Small intestine (tissue), 7 donors: ENCODE measurements at regions not wholly inside any gene's neighbourhood (a gene's known extent, or its start where the extent isn't known, plus 50 kb on each side); places are given as distances from the start of the nearest gene placed in this dataset.
"Not testable (repeated sequence)": the region's sequence is repeated elsewhere in the genome, so short reads cannot be mapped to it uniquely, and the experiment has no call there.

ENCODE experiments used
- DNase-seq, 2 donors: peaks; one replicate each; pipeline versions ENCODE4 v3.0.0 to v3.0.0-alpha.2; 2013
- FAIRE-seq: peaks from 2 replicates; lab custom pipeline; 2012; peaks lifted over from hg19 to GRCh38; lab: Jason Lieb, UNC
- H3K27ac ChIP-seq, 3 donors: one replicate each; pipeline ENCODE4 v1.5.1; 2013; ENCODE audit warnings: low read length in 2 of 3, mild to moderate bottlenecking in 2 of 3, control low read depth in 1 of 3, inconsistent platforms in 1 of 3, low read depth in 1 of 3, moderate library complexity in 1 of 3
- H3K27me3 ChIP-seq, 3 donors: one replicate each; pipeline ENCODE4 v1.6.1; 2013; ENCODE audit warnings: low read length in 3 of 3, inconsistent platforms in 1 of 3; ENCODE audit not compliant: control insufficient read depth in 3 of 3, insufficient read depth in 3 of 3
- H3K36me3 ChIP-seq, 3 donors: one replicate each; pipeline ENCODE4 v1.6.1; 2013; ENCODE audit warnings: low read length in 3 of 3, inconsistent platforms in 1 of 3, low read depth in 1 of 3, mild to moderate bottlenecking in 1 of 3, moderate library complexity in 1 of 3; ENCODE audit not compliant: control insufficient read depth in 3 of 3, insufficient read depth in 2 of 3
- H3K4me1 ChIP-seq, 3 donors: one replicate each; pipeline ENCODE4 v1.6.1; 2013; ENCODE audit warnings: low read length in 2 of 3, inconsistent platforms in 1 of 3, low read depth in 1 of 3, mild to moderate bottlenecking in 1 of 3, moderate library complexity in 1 of 3; ENCODE audit not compliant: control insufficient read depth in 3 of 3, insufficient read depth in 2 of 3
- H3K4me3 ChIP-seq, 3 donors: one replicate each; pipeline ENCODE4 v1.5.1; 2013; ENCODE audit warnings: low read length in 3 of 3, control low read depth in 1 of 3, inconsistent platforms in 1 of 3, low read depth in 1 of 3, mild to moderate bottlenecking in 1 of 3, moderate library complexity in 1 of 3
- H3K9me3 ChIP-seq, 2 donors: one replicate each; pipeline ENCODE4 v1.6.1; 2013; ENCODE audit warnings: low read depth in 1 of 2, low read length in 1 of 2; ENCODE audit not compliant: control insufficient read depth in 2 of 2, insufficient read depth in 1 of 2
- WGBS, 3 donors: extraction: QIAGEN DNeasy Blood & Tissue Kit; methylation state at CpG; one replicate each; pipeline ENCODE4 v1.1.7; 2013; 5-methylcytosine and 5-hydroxymethylcytosine counted together
- donor health status: healthy with polysubstance abuse.
- donor health status: control.
- donor health status: control.
- donor health status: Bipolar disorder and iron deficiency.
- donor health status: healthy.

DNA sequence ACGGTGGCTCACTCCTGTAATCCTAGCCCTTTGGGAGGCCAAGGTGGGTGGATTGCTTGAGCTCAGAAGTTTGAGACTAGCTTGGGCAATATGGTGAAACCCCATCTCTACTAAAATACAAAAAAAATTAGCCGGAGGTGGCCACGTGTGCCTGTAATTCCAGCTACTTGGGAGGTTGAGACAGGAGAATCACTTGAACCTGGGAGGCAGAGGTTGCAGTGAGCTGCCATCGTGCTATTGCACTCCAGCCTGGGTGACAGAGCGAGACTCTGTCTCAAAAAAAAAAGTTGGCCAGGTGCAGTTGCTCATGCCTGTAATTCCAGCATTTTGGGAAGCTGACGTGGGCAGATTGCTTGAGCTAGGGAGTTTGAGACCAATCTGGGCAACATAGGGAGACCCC lies 79.2 kb upstream of the CLINT1 start:
- DNase-seq, result not testable (repeated sequence)

DNA sequence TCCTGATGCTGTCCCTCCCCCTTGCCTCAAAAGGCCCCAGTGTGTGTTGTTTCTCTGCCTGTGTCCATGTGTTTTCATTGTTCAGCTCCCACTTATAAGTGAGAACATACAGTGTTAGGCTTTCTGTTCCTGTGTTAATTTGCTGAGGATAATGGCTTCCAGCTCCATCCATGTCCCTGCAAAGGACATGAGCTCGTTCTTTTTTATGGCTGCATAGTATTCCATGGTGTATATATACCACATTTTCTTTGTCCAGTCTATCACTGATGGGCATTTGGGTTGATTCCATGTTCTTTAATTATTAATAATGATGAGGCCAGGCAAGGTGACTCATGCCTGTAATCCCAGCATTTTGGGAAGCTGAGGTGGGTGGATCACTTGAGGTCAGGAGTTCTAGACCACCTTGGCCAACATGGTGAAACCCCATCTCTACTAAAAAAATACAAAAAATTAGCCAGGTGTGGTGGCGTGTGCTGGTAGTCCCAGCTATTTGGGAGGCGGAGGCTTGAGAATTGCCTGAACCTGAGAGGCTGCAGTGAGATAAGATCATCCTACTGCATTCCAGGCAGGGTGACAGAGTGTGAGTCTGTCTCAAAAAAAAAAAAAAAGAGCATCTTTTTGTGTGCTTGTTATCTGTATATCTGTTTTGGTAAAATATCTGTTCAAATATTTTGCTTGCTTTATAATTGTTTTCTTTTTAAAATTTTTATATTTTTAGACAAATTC lies 78.0 kb upstream of the CLINT1 start:
- not testable (repeated sequence) for H3K4me1 ChIP-seq, H3K27ac ChIP-seq, H3K36me3 ChIP-seq, DNase-seq, H3K4me3 ChIP-seq, H3K27me3 ChIP-seq
- 81 to 89% (median 84%) methylated on average over 3 of the region's 3 CpGs for WGBS, 3 donors
- FAIRE-seq, result peak; percentile 39
- peaks cover 0 to 11% of the 10 kb centered on the region in 2 donors for H3K9me3 ChIP-seq

More for the DNA sequence above, 79.2 kb upstream of the CLINT1 start:
- FAIRE-seq, H3K27me3 ChIP-seq, H3K4me1 ChIP-seq, H3K27ac ChIP-seq, H3K36me3 ChIP-seq, H3K4me3 ChIP-seq: not testable (repeated sequence)
- WGBS, 3 donors, result 85 to 92% (median 90%) methylated on average over 6 of the region's 6 CpGs
- H3K9me3 ChIP-seq, result peaks cover 0 to 11% of the 10 kb centered on the region in 2 donors

DNA sequence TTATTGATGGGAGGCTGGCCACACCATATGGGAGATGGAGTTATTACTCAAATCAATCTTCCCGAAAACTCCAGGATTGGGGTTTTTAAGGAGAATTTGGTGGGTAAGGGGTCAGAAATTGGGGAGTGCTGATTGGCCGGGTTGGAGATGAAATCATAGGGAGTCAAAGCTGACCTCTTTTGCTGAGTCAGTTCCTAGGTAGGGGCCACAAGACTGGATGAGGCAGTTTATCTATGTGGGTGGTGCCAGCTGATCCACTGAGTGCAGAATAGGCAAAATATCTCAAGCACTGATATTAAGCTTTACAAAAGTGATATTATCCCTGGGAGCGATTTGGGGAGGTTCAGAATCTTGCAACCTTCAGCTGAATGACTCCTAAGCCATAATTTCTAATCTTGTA lies 75.7 kb upstream of the CLINT1 start:
- Histone ChIP-seq H3K27me3 (no peaks in the 10 kb centered on the region), H3K36me3 (no peaks in the 10 kb centered on the region), H3K9me3 (peaks cover 0 to 11% of the 10 kb centered on the region in 2 donors), H3K4me1 (peaks cover 0 to 2% (median 0%) of the 10 kb centered on the region in 3 donors), H3K27ac (no peak overlapping the region), H3K4me3 (no peak overlapping the region)
- FAIRE-seq, result no peak
- 90 to 94% (median 92%) methylated on average over 3 of the region's 3 CpGs for WGBS, 3 donors
- DNase-seq, result no peak

DNA sequence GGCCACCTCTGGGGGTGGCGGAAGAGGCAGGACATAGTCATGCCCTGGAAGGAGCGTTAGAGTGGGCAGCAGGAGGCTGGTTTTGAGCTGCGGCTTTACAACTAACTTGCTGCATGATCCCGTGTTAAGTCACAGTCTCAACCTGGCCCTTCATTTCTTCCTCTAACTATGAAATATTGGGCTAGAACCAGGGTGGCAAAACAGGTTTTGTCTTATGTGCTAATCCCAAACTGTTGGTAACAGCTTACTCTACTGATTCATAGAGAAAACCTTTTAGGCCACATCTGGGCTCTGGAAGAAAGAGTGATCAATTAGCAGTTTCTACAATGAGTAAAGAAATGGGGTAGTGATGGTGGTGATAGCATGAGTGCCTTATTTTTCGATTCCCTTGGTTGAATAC lies 74.1 kb upstream of the CLINT1 start:
- Histone ChIP-seq H3K27ac (no peak overlapping the region), H3K9me3 (peaks cover 0 to 11% of the 10 kb centered on the region in 2 donors), H3K36me3 (no peaks in the 10 kb centered on the region), H3K4me1 (peaks cover 0 to 2% (median 0%) of the 10 kb centered on the region in 3 donors), H3K27me3 (no peaks in the 10 kb centered on the region), H3K4me3 (no peak overlapping the region)
- DNase-seq (no peak), FAIRE-seq (no peak)
- WGBS, 3 donors, result 86 to 92% (median 91%) methylated on average over 5 of the region's 5 CpGs

DNA sequence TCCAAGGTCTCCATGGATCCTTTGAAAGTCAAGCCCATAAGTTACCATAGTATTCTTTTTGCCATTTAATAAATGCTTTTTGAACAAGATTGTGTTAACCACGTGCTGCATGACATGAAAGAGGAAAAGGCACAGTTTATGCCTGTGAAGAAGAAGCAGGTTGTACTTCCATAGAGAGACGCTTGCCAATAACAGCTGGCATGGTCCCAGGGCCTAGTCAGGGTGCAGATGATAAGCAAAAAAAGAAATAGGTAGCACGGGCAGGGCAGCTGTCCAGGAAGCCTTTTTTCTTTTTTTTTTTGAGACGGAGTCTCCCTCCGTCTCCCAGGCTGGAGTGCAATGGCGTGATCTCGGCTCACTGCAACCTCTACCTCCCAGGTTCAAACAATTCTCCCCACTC lies 71.8 kb upstream of the CLINT1 start:
- no peaks in the 10 kb centered on the region for H3K36me3 ChIP-seq
- H3K4me1 ChIP-seq, result peaks cover 2 to 15% (median 4%) of the 10 kb centered on the region in 3 donors
- DNase-seq (peak in 1 of 2 donors; percentile 76), FAIRE-seq (no peak)
- no peak overlapping the region for H3K27ac ChIP-seq
- no peaks in the 10 kb centered on the region for H3K27me3 ChIP-seq
- peaks cover 0 to 11% of the 10 kb centered on the region in 2 donors for H3K9me3 ChIP-seq
- no peak overlapping the region for H3K4me3 ChIP-seq
- 19 to 49% (median 22%) methylated on average over 5 to 7 of the region's 7 CpGs for WGBS, 3 donors

DNA sequence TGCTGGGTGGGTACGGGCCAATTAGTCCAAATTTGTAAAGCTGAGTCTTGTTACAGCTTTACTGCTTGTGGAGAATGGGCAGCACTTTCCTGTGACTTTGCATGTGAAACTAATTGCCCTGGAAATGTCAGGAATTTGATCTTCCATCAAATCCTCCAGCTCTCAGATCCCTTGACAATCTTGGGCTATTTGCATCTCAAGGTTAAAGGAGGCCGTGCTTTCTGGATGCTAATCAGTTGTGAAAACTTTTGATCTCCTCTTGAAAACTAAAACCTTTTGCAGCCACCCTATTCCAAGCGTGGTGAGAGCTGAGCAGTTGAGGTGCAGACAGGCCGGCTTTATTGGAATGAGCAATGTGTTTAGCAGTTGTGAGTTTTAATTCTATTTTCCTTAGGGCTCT lies 68.0 kb upstream of the CLINT1 start:
- FAIRE-seq (no peak), DNase-seq (no peak)
- no peaks in the 10 kb centered on the region for H3K36me3 ChIP-seq
- no peaks in the 10 kb centered on the region for H3K27me3 ChIP-seq
- WGBS, 3 donors, result 43 to 71% (median 60%) methylated on average over 4 of the region's 4 CpGs
- H3K9me3 ChIP-seq, result no peaks in the 10 kb centered on the region
- peak overlapping the region in 2 of 3 donors; percentile 45 to 87 for H3K27ac ChIP-seq
- peaks cover 2 to 30% (median 6%) of the 10 kb centered on the region in 3 donors for H3K4me1 ChIP-seq
- no peak overlapping the region for H3K4me3 ChIP-seq

DNA sequence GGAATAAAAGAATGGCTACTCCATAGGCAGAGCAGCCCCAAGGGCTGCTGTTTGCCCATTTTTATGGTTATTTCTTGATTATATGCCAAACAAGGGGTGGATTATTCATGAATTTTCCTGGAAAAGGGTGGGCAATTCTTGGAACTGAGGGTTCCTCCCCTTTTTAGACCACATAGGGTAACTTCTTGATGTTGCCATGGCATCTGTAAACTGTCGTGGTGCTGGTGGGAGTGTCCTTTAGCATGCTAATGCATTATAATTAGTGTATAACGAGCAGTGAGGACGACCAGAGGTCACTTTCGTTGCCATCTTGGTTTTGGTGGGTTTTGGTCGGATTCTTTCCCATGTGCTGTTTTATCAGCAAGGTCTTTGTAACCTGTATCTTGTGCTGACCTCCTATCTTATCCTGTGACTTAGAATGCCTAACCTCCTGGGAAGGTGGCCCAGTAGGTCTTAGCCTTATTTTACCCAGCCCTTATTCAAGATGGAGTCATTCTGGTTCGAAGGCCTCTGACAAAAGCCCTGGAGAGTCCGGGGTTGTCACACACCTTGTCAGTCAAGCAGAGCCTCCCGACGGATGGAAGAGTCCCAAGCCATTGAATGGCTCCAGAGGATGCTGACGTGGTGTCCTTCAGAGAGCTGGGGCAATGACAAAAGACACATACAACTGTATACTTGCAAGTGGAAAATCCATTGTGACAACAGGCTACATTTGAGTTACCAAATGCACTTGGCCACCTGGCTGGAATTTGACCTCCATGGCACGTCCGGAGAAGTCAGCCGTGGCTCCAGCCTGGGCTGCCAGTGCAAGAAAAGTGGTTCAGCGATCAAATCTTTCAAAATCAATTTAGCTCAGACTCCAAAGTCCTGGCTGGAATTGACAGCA lies 67.1 kb upstream of the CLINT1 start:
- DNase-seq (peak; percentile 59 to 88), FAIRE-seq (no peak)
- 51 to 71% (median 63%) methylated on average over 14 of the region's 14 CpGs for WGBS, 3 donors
- Histone ChIP-seq H3K4me3 (no peak overlapping the region), H3K27me3 (no peaks in the 10 kb centered on the region), H3K36me3 (no peaks in the 10 kb centered on the region), H3K4me1 (peaks cover 2 to 30% (median 6%) of the 10 kb centered on the region in 3 donors), H3K27ac (peak overlapping the region; percentile 15 to 87 (median 70)), H3K9me3 (no peaks in the 10 kb centered on the region)

DNA sequence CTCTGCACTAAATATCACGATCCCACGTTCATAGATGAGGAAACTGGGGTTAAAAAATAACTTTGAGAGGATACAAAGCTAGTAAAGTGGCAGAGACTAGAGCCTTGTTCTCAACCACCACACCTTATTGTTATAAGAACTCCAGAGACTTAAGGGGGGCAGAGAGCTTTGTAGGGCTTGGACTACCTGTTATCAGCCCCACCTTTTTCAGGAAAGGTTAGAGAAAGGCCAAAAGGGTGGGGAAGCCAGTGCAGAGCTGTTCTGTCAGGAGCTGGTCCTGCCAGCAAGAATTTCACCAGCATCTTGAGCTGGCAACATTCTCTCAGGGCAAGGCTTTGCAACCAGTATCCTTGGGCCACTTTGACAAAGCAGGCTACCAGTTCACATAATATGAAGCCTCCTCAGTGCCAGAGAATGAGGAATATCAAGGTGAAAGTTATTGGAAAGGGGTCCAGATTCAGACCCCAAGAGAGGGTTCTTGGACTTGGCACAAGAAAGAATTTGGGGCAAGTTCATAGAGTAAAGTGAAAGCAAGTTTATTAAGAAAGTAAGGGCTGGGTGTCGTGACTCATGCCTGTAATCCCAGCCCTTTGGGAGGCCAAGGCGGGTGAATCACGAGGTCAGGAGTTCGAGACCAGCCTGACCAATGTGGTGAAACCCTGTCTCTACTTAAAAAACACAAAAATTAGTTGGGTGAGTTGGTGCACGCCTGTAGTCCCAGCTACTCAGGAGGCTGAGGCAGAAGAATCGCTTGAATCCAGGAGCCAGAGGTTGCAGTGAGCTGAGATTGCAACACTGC lies 66.2 kb upstream of the CLINT1 start:
- WGBS, 3 donors, result 27 to 58% (median 42%) methylated on average over 8 of the region's 8 CpGs
- DNase-seq, result peak; percentile 73 to 92
- no peak for FAIRE-seq
- Histone ChIP-seq H3K4me3 (no peak overlapping the region), H3K27me3 (no peaks in the 10 kb centered on the region), H3K4me1 (peaks cover 2 to 30% (median 6%) of the 10 kb centered on the region in 3 donors), H3K27ac (peak overlapping the region; percentile 15 to 87 (median 70)), H3K36me3 (no peaks in the 10 kb centered on the region), H3K9me3 (no peaks in the 10 kb centered on the region)
